IMR-90 (cell line): ENCODE measurements at regions not wholly inside any gene's neighbourhood (a gene's known extent, or its start where the extent isn't known, plus 50 kb on each side); places are given as distances from the start of the nearest gene placed in this dataset.

Experiments
- ATAC-seq: fragments of 200-7000 bp; cut with Tn5 transposase; 2 replicates; pipeline ENCODE4 v1.9.1; 2020; ENCODE audit warnings: low read depth, mild to moderate bottlenecking, moderate library complexity
- BruUV-seq: library from RNA; stranded (reverse); fragments of 400-500 nt; replicated peaks from 2 replicates; lab custom pipeline; 2021; lab: Mats Ljungman, UMichigan
- CTCF ChIA-PET: fragments of 300-600 bp; formaldehyde crosslinking; extraction: SDS; loops from one replicate; lab custom pipeline; 2021; ENCODE audit warnings: antibody characterized with exemption; lab: Yijun Ruan, JAX
- POLR2A ChIA-PET: fragments of 300-600 bp; sonication (Branson Sonifier 250); formaldehyde crosslinking; loops from one replicate; lab custom pipeline; 2022; ENCODE audit warnings: antibody characterized with exemption; ENCODE audit not compliant: unreplicated experiment; lab: Charles Lee
- DNase-seq: peaks from one replicate; pipeline ENCODE4 v3.0.0; 2013
- H2AFZ ChIP-seq: replicated peaks from 2 replicates; pipeline ENCODE3; 2013; ENCODE audit warnings: low read length, mild to moderate bottlenecking; ENCODE audit not compliant: poor library complexity
- H2AK5ac ChIP-seq: 2 replicates; pipeline ENCODE4 v1.6.1; 2013; ENCODE audit warnings: low read depth, low read length, inconsistent platforms
- H2AK9ac ChIP-seq: replicated peaks from 2 replicates; pipeline ENCODE3; 2013; ENCODE audit warnings: mild to moderate bottlenecking, low read depth, low read length, moderate library complexity; ENCODE audit not compliant: poor library complexity
- H2BK120ac ChIP-seq: 2 replicates; pipeline ENCODE4 v1.6.1; 2013; ENCODE audit warnings: low read depth, low read length, inconsistent platforms
- H2BK15ac ChIP-seq: 3 replicates; pipeline ENCODE4 v1.6.1; 2013; ENCODE audit warnings: low read depth, low read length, inconsistent platforms
- H2BK20ac ChIP-seq: 2 replicates; pipeline ENCODE4 v1.6.1; 2013; ENCODE audit warnings: low read depth, mild to moderate bottlenecking, inconsistent platforms, low read length, moderate library complexity
- H2BK5ac ChIP-seq: 2 replicates; pipeline ENCODE4 v1.6.1; 2013; ENCODE audit warnings: mild to moderate bottlenecking, low read depth, low read length, inconsistent platforms; ENCODE audit not compliant: poor library complexity, severe bottlenecking
- H3K14ac ChIP-seq: replicated peaks from 2 replicates; pipeline ENCODE4 v1.6.1; 2013; ENCODE audit warnings: low read depth, low read length, inconsistent platforms
- H3K18ac ChIP-seq: 2 replicates; pipeline ENCODE4 v1.6.1; 2013; ENCODE audit warnings: low read depth, low read length, control low read depth
- H3K23ac ChIP-seq: 2 replicates; pipeline ENCODE4 v1.6.1; 2013; ENCODE audit warnings: low read depth, low read length, inconsistent platforms
- H3K27ac ChIP-seq: 2 replicates; pipeline ENCODE4 v1.5.1; 2013; ENCODE audit warnings: mild to moderate bottlenecking, control low read depth, low read length; ENCODE audit not compliant: insufficient read depth
- H3K27me3 ChIP-seq: 2 replicates; pipeline ENCODE4 v1.6.1; 2013; ENCODE audit warnings: low read length; ENCODE audit not compliant: control insufficient read depth, insufficient read depth
- H3K36me3 ChIP-seq: 2 replicates; pipeline ENCODE4 v1.6.1; 2013; ENCODE audit warnings: low read length, mixed read lengths; ENCODE audit not compliant: control insufficient read depth, insufficient read depth
- H3K4ac ChIP-seq: 2 replicates; pipeline ENCODE4 v1.6.1; 2013; ENCODE audit warnings: low read depth, low read length, inconsistent platforms
- H3K4me1 ChIP-seq: 2 replicates; pipeline ENCODE4 v1.6.1; 2013; ENCODE audit warnings: low read length, mixed read lengths; ENCODE audit not compliant: control insufficient read depth, insufficient read depth
- H3K4me2 ChIP-seq: 2 replicates; pipeline ENCODE4 v1.6.1; 2013; ENCODE audit warnings: low read depth, mild to moderate bottlenecking, control low read depth, low read length, moderate library complexity
- H3K4me3 ChIP-seq: 2 replicates; pipeline ENCODE4 v1.5.1; 2013; ENCODE audit warnings: low read depth, mild to moderate bottlenecking, control low read depth, low read length, moderate library complexity; ENCODE audit not compliant: insufficient read depth
- H3K56ac ChIP-seq: 2 replicates; pipeline ENCODE4 v1.6.1; 2013; ENCODE audit warnings: low read length, inconsistent platforms; ENCODE audit not compliant: insufficient read depth; ENCODE audit errors: extremely low read depth
- H3K79me1 ChIP-seq, 2 experiments: 2 replicates each; pipeline ENCODE4 v1.6.1; 2013; ENCODE audit warnings: low read length in 2 of 2, inconsistent platforms in 1 of 2, low read depth in 1 of 2
- H3K9ac ChIP-seq: 2 replicates; pipeline ENCODE4 v1.6.1; 2013; ENCODE audit warnings: low read depth, low read length, control low read depth
- H3K9me1 ChIP-seq: 2 replicates; pipeline ENCODE4 v1.6.1; 2013; ENCODE audit warnings: low read length, inconsistent platforms; ENCODE audit not compliant: insufficient read depth
- H3K9me3 ChIP-seq: 2 replicates; pipeline ENCODE4 v1.6.1; 2013; ENCODE audit warnings: low read length; ENCODE audit not compliant: control insufficient read depth, insufficient read depth
- H4K20me1 ChIP-seq: 2 replicates; pipeline ENCODE4 v1.6.1; 2013; ENCODE audit warnings: low read length, inconsistent platforms; ENCODE audit not compliant: insufficient read depth
- H4K5ac ChIP-seq: 2 replicates; pipeline ENCODE4 v1.6.1; 2013; ENCODE audit warnings: mild to moderate bottlenecking, low read depth, low read length, control low read depth
- H4K8ac ChIP-seq, 2 experiments: 2 replicates each; pipeline ENCODE4 v1.6.1; 2013; ENCODE audit warnings: low read depth in 2 of 2, low read length in 2 of 2, control low read depth in 1 of 2, inconsistent platforms in 1 of 2
- H4K91ac ChIP-seq: 2 replicates; pipeline ENCODE4 v1.6.1; 2013; ENCODE audit warnings: low read depth, low read length, inconsistent platforms; ENCODE audit not compliant: insufficient read depth
- RFX5 ChIP-seq: IDR thresholded peaks from 2 replicates; pipeline ENCODE4 v1.8.0; 2012; ENCODE audit warnings: low read depth, mild to moderate bottlenecking, low read length, moderate library complexity
- WGBS, 2 experiments: methylation state at CpG; one replicate each; pipeline versions ENCODE4 v1.1.5 to v1.1.7; 2013; ENCODE audit warnings: missing lambda C conversion rate in 2 of 2; ENCODE audit not compliant: insufficient read length in 1 of 2; ENCODE audit errors: extremely low coverage in 2 of 2; 5-methylcytosine and 5-hydroxymethylcytosine counted together
- dilution Hi-C: fragments of 300-500 bp; cut with HindIII; formaldehyde crosslinking; loops from one replicate; pipeline ENCODE4 v1.14.3; 2018; ENCODE audit warnings: low sequenced_read_pairs; ENCODE audit not compliant: unreplicated experiment
- in situ Hi-C: fragments of 300-500 bp; cut with MboI; formaldehyde crosslinking; loops from 3 replicates; pipeline ENCODE4 v1.14.3; 2019; ENCODE audit warnings: low sequenced_read_pairs, inconsistent platforms, mixed read lengths
- intact Hi-C: fragments of 100-400 bp; cut with micrococcal nuclease; formaldehyde crosslinking; loops from 2 replicates; pipeline ENCODE4 v1.10.0; 2022

DNA sequence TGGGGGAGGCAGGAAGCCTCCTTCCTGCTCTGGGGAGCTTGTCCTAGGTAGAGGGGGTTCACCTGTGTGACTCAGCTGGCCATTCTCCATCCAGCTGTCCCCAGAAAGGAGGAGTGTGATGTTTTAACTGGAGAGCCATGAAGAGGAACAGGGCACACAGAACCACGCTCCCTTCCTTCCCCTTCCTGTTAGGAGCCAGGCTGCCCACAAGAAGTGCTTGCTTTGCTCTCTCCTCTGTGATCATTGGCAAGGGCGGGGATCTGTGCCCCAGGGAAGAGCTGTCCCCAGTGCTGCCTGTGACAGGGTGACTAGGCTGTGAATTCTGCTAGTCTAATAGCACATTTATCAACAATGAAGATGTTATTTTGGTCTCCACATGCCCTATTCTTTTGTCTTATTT, 169.6 kb upstream of the GATB start:
- no peak overlapping the region for H2AFZ ChIP-seq
- ChIA-PET CTCF (no interaction called here), POLR2A (no interaction called here)
- H4K91ac ChIP-seq, result no peak overlapping the region
- intact Hi-C loops, result no loop called here
- no peak overlapping the region for H2BK5ac ChIP-seq
- no peak overlapping the region for H4K5ac ChIP-seq
- no peak overlapping the region for H3K18ac ChIP-seq
- no peak overlapping the region for H3K23ac ChIP-seq
- no TSS peak for BruUV-seq
- no peak overlapping the region for H3K4me3 ChIP-seq
- H3K9me1 ChIP-seq, result no peaks in the 10 kb centered on the region
- H3K4me1 ChIP-seq, result no peaks in the 10 kb centered on the region
- ATAC-seq (no peak), DNase-seq (no peak)
- no peaks in the 10 kb centered on the region for H3K36me3 ChIP-seq
- H3K9me3 ChIP-seq, result no peaks in the 10 kb centered on the region
- H2BK20ac ChIP-seq, result no peak overlapping the region
- in situ Hi-C loops, result no loop called here
- no peak overlapping the region for H4K8ac ChIP-seq
- no peak for TF ChIP-seq RFX5
- H3K4me2 ChIP-seq, result no peak overlapping the region
- H3K4ac ChIP-seq, result no peak overlapping the region
- no peak overlapping the region for H2BK15ac ChIP-seq
- H3K9ac ChIP-seq, result no peak overlapping the region
- H3K79me1 ChIP-seq, result no peaks in the 10 kb centered on the region
- no peak overlapping the region for H2BK120ac ChIP-seq
- H4K20me1 ChIP-seq, result no peaks in the 10 kb centered on the region
- no peak overlapping the region for H2AK9ac ChIP-seq
- H3K14ac ChIP-seq, result no peak overlapping the region
- dilution Hi-C loops, result no loop called here
- H3K56ac ChIP-seq, result no peak overlapping the region
- no peak overlapping the region for H2AK5ac ChIP-seq
- no CpG with 5 or more reads among the region's 2 CpGs for WGBS, 2 experiments
- peaks cover 14% of the 10 kb centered on the region for H3K27me3 ChIP-seq
- no peak overlapping the region for H3K27ac ChIP-seq
